Stimulated activated CD8-positive, alpha-beta memory T cell treated with anti-CD3 and anti-CD28 coated beads, Interleukin-2, amount 100 ng/mL, for 48 hours (primary cell): ENCODE measurements at regions not wholly inside any gene's neighbourhood (a gene's known extent, or its start where the extent isn't known, plus 50 kb on each side); places are given as distances from the start of the nearest gene placed in this dataset.
"Not testable (repeated sequence)": the region's sequence is repeated elsewhere in the genome, so short reads cannot be mapped to it uniquely, and the experiment has no call there.

Experiments used
- DNase-seq, 2 donors: peaks; one replicate each; pipeline ENCODE4 v3.0.0-alpha.2; 2020; ENCODE audit warnings: low read depth in 2 of 2

- DNase-seq: no peak
Observed at GRCh38 chr13:54706336-54706735, 1677.7 kb downstream of the OLFM4 start.

- DNase-seq: no peak
Observed at GRCh38 chr13:54709546-54709945, 1680.9 kb downstream of the OLFM4 start.

GRCh38 chr13:54733639-54734038 lies 1705.0 kb downstream of the OLFM4 start:
- DNase-seq: no peak

- not testable (repeated sequence) for DNase-seq
Observed at GRCh38 chr13:54737211-54737610, 1708.6 kb downstream of the OLFM4 start.

GRCh38 chr13:54742984-54743383 lies 1714.4 kb downstream of the OLFM4 start:
- no peak for DNase-seq

GRCh38 chr13:54744747-54745146 lies 1716.1 kb downstream of the OLFM4 start:
- no peak for DNase-seq

- DNase-seq: no peak
Observed at GRCh38 chr13:54750521-54750920, 1721.9 kb downstream of the OLFM4 start.

GRCh38 chr13:54758795-54759194 lies 1730.2 kb downstream of the OLFM4 start:
- DNase-seq: no peak

GRCh38 chr13:54768214-54768613 lies 1739.6 kb downstream of the OLFM4 start:
- DNase-seq: no peak

GRCh38 chr13:54775501-54776191 lies 1747.0 kb downstream of the OLFM4 start:
- no peak for DNase-seq

GRCh38 chr13:54787754-54788153 lies 1759.1 kb downstream of the OLFM4 start:
- no peak for DNase-seq

- DNase-seq: peak in 1 of 2 donors; percentile 0
Observed at GRCh38 chr13:54799621-54800226, 1771.1 kb downstream of the OLFM4 start.

GRCh38 chr13:54802226-54802625 lies 1773.6 kb downstream of the OLFM4 start:
- DNase-seq: no peak

GRCh38 chr13:54805743-54806142 lies 1777.1 kb downstream of the OLFM4 start:
- no peak for DNase-seq

- DNase-seq: not testable (repeated sequence)
Observed at GRCh38 chr13:54821938-54822470, 1793.4 kb downstream of the OLFM4 start.

GRCh38 chr13:54829391-54830068 lies 1800.9 kb downstream of the OLFM4 start:
- not testable (repeated sequence) for DNase-seq

GRCh38 chr13:54836273-54836672 lies 1807.7 kb downstream of the OLFM4 start:
- DNase-seq: no peak

- no peak for DNase-seq
Observed at GRCh38 chr13:54841682-54842081, 1813.1 kb downstream of the OLFM4 start.

- DNase-seq: no peak
Observed at GRCh38 chr13:54845351-54845965, 1816.8 kb downstream of the OLFM4 start.

GRCh38 chr13:54852831-54853230 lies 1824.2 kb downstream of the OLFM4 start:
- no peak for DNase-seq

- DNase-seq: no peak
Observed at GRCh38 chr13:54859827-54860226, 1831.2 kb downstream of the OLFM4 start.

GRCh38 chr13:54875111-54875510 lies 1846.5 kb downstream of the OLFM4 start:
- no peak for DNase-seq
